Retinal pigment epithelial cell (primary cell): ENCODE measurements at regions not wholly inside any gene's neighbourhood (a gene's known extent, or its start where the extent isn't known, plus 50 kb on each side); places are given as distances from the start of the nearest gene placed in this dataset.
"Not testable (repeated sequence)": the region's sequence is repeated elsewhere in the genome, so short reads cannot be mapped to it uniquely, and the experiment has no call there.

Source experiments
- DNase-seq: peaks from one replicate; pipeline ENCODE4 v3.0.0-alpha.2; 2010; ENCODE audit warnings: low read depth
- H3K4me3 ChIP-seq: 2 replicates; pipeline ENCODE4 v1.5.1; 2011; ENCODE audit warnings: mild to moderate bottlenecking, low read length, control low read depth, moderate library complexity
- CTCF ChIP-seq: conservative IDR thresholded peaks from 2 replicates; pipeline ENCODE4 v1.5.1; 2011; ENCODE audit warnings: low read depth, low read length, control low read depth, inconsistent platforms

- no peak for TF ChIP-seq CTCF
- H3K4me3 ChIP-seq = peak overlapping the region; percentile 18
- no peak for DNase-seq
Measured at GRCh38 chr13:88704600-88705275, 1033.6 kb downstream of the SLITRK5 start.

GRCh38 chr13:88707646-88708045, 1036.5 kb downstream of the SLITRK5 start:
- DNase-seq = no peak
- H3K4me3 ChIP-seq = no peak overlapping the region
- TF ChIP-seq CTCF = no peak

GRCh38 chr13:88717946-88718345, 1046.8 kb downstream of the SLITRK5 start:
- TF ChIP-seq CTCF = no peak
- DNase-seq = no peak

GRCh38 chr13:88718781-88719180, 1047.6 kb downstream of the SLITRK5 start:
- no peak for TF ChIP-seq CTCF
- H3K4me3 ChIP-seq = no peak overlapping the region
- DNase-seq = no peak

More at GRCh38 chr13:88717946-88718345, 1046.8 kb downstream of the SLITRK5 start:
- H3K4me3 ChIP-seq = no peak overlapping the region

GRCh38 chr13:88726075-88726474, 1054.9 kb downstream of the SLITRK5 start:
- no peak for DNase-seq
- TF ChIP-seq CTCF = no peak
- H3K4me3 ChIP-seq = no peak overlapping the region

GRCh38 chr13:88727236-88727635, 1056.1 kb downstream of the SLITRK5 start:
- not testable (repeated sequence) for H3K4me3 ChIP-seq, DNase-seq

- DNase-seq = no peak
- TF ChIP-seq CTCF = no peak
- H3K4me3 ChIP-seq = no peak overlapping the region
Measured at GRCh38 chr13:88729605-88730004, 1058.4 kb downstream of the SLITRK5 start.
